ENCODE measurements at regions not wholly inside any gene's neighbourhood (a gene's known extent, or its start where the extent isn't known, plus 50 kb on each side); places are given as distances from the start of the nearest gene placed in this dataset.
"Not testable (repeated sequence)": the region's sequence is repeated elsewhere in the genome, so short reads cannot be mapped to it uniquely, and the experiment has no call there.

GRCh38 chr4:138458751-138459150 is 216.6 kb upstream of the SLC7A11 start:
- Histone ChIP-seq H3K36me3 (ENCODE audit: insufficient read depth, low read length) (no peaks in the 10 kb centered on the region), H3K4me3 (ENCODE audit: low read depth, low read length) (no peak overlapping the region), H3K79me2 (ENCODE audit: control insufficient read depth, insufficient read depth, low read length, unreplicated experiment) (no peaks in the 10 kb centered on the region), H2AFZ (ENCODE audit: low read length, unreplicated experiment) (no peak overlapping the region), H3K27me3 (ENCODE audit: insufficient read depth, low read length) (no peaks in the 10 kb centered on the region), H3K4me1 (ENCODE audit: control insufficient read depth, insufficient read depth, low read length, unreplicated experiment) (no peaks in the 10 kb centered on the region), H3K27ac (ENCODE audit: low read depth, low read length) (no peak overlapping the region)

GRCh38 chr4:138456349-138456748 is 214.2 kb upstream of the SLC7A11 start:
- not testable (repeated sequence) for H2AFZ ChIP-seq (ENCODE audit: low read length, unreplicated experiment); H3K4me3 ChIP-seq (ENCODE audit: low read depth, low read length); H3K79me2 ChIP-seq (ENCODE audit: control insufficient read depth, insufficient read depth, low read length, unreplicated experiment); H3K27me3 ChIP-seq (ENCODE audit: insufficient read depth, low read length); H3K27ac ChIP-seq (ENCODE audit: low read depth, low read length); H3K4me1 ChIP-seq (ENCODE audit: control insufficient read depth, insufficient read depth, low read length, unreplicated experiment); H3K36me3 ChIP-seq (ENCODE audit: insufficient read depth, low read length)

GRCh38 chr4:138455097-138455496 is 212.9 kb upstream of the SLC7A11 start:
- H3K27me3 ChIP-seq (ENCODE audit: insufficient read depth, low read length), result no peaks in the 10 kb centered on the region
- H3K79me2 ChIP-seq (ENCODE audit: control insufficient read depth, insufficient read depth, low read length, unreplicated experiment), result no peaks in the 10 kb centered on the region
- H3K36me3 ChIP-seq (ENCODE audit: insufficient read depth, low read length), result no peaks in the 10 kb centered on the region
- H2AFZ ChIP-seq (ENCODE audit: low read length, unreplicated experiment), result no peak overlapping the region
- no peak overlapping the region for H3K27ac ChIP-seq (ENCODE audit: low read depth, low read length)
- no peaks in the 10 kb centered on the region for H3K4me1 ChIP-seq (ENCODE audit: control insufficient read depth, insufficient read depth, low read length, unreplicated experiment)
- no peak overlapping the region for H3K4me3 ChIP-seq (ENCODE audit: low read depth, low read length)

GRCh38 chr4:138452826-138453225 is 210.7 kb upstream of the SLC7A11 start:
- H3K27me3 ChIP-seq (ENCODE audit: insufficient read depth, low read length), result no peaks in the 10 kb centered on the region
- no peaks in the 10 kb centered on the region for H3K36me3 ChIP-seq (ENCODE audit: insufficient read depth, low read length)
- H3K27ac ChIP-seq (ENCODE audit: low read depth, low read length), result no peak overlapping the region
- H3K4me1 ChIP-seq (ENCODE audit: control insufficient read depth, insufficient read depth, low read length, unreplicated experiment), result no peaks in the 10 kb centered on the region
- H3K4me3 ChIP-seq (ENCODE audit: low read depth, low read length), result no peak overlapping the region
- H3K79me2 ChIP-seq (ENCODE audit: control insufficient read depth, insufficient read depth, low read length, unreplicated experiment), result no peaks in the 10 kb centered on the region
- H2AFZ ChIP-seq (ENCODE audit: low read length, unreplicated experiment), result no peak overlapping the region

GRCh38 chr4:138451276-138451663 is 209.1 kb upstream of the SLC7A11 start:
- H2AFZ ChIP-seq (ENCODE audit: low read length, unreplicated experiment), result no peak overlapping the region
- no peaks in the 10 kb centered on the region for H3K79me2 ChIP-seq (ENCODE audit: control insufficient read depth, insufficient read depth, low read length, unreplicated experiment)
- no peaks in the 10 kb centered on the region for H3K36me3 ChIP-seq (ENCODE audit: insufficient read depth, low read length)
- H3K4me3 ChIP-seq (ENCODE audit: low read depth, low read length), result no peak overlapping the region
- no peak overlapping the region for H3K27ac ChIP-seq (ENCODE audit: low read depth, low read length)
- no peaks in the 10 kb centered on the region for H3K4me1 ChIP-seq (ENCODE audit: control insufficient read depth, insufficient read depth, low read length, unreplicated experiment)
- no peaks in the 10 kb centered on the region for H3K27me3 ChIP-seq (ENCODE audit: insufficient read depth, low read length)

GRCh38 chr4:138450546-138451275 is 208.6 kb upstream of the SLC7A11 start:
- Histone ChIP-seq H3K36me3 (ENCODE audit: insufficient read depth, low read length) (no peaks in the 10 kb centered on the region), H3K79me2 (ENCODE audit: control insufficient read depth, insufficient read depth, low read length, unreplicated experiment) (no peaks in the 10 kb centered on the region), H3K4me3 (ENCODE audit: low read depth, low read length) (no peak overlapping the region), H3K27ac (ENCODE audit: low read depth, low read length) (no peak overlapping the region), H3K4me1 (ENCODE audit: control insufficient read depth, insufficient read depth, low read length, unreplicated experiment) (no peaks in the 10 kb centered on the region), H2AFZ (ENCODE audit: low read length, unreplicated experiment) (no peak overlapping the region), H3K27me3 (ENCODE audit: insufficient read depth, low read length) (no peaks in the 10 kb centered on the region)

GRCh38 chr4:138449938-138450337 is 207.8 kb upstream of the SLC7A11 start:
- Histone ChIP-seq H2AFZ (ENCODE audit: low read length, unreplicated experiment) (no peak overlapping the region), H3K4me3 (ENCODE audit: low read depth, low read length) (no peak overlapping the region)

GRCh38 chr4:138448169-138448568 is 206.0 kb upstream of the SLC7A11 start:
- Histone ChIP-seq H3K27me3 (ENCODE audit: insufficient read depth, low read length) (no peaks in the 10 kb centered on the region), H3K4me1 (ENCODE audit: control insufficient read depth, insufficient read depth, low read length, unreplicated experiment) (no peaks in the 10 kb centered on the region), H3K36me3 (ENCODE audit: insufficient read depth, low read length) (no peaks in the 10 kb centered on the region), H3K4me3 (ENCODE audit: low read depth, low read length) (no peak overlapping the region), H3K27ac (ENCODE audit: low read depth, low read length) (no peak overlapping the region), H2AFZ (ENCODE audit: low read length, unreplicated experiment) (no peak overlapping the region), H3K79me2 (ENCODE audit: control insufficient read depth, insufficient read depth, low read length, unreplicated experiment) (no peaks in the 10 kb centered on the region)

More at GRCh38 chr4:138449938-138450337, 207.8 kb upstream of the SLC7A11 start:
- Histone ChIP-seq H3K79me2 (ENCODE audit: control insufficient read depth, insufficient read depth, low read length, unreplicated experiment) (no peaks in the 10 kb centered on the region), H3K27ac (ENCODE audit: low read depth, low read length) (no peak overlapping the region), H3K36me3 (ENCODE audit: insufficient read depth, low read length) (no peaks in the 10 kb centered on the region), H3K27me3 (ENCODE audit: insufficient read depth, low read length) (no peaks in the 10 kb centered on the region), H3K4me1 (ENCODE audit: control insufficient read depth, insufficient read depth, low read length, unreplicated experiment) (no peaks in the 10 kb centered on the region)

GRCh38 chr4:138446456-138446855 is 204.3 kb upstream of the SLC7A11 start:
- Histone ChIP-seq H2AFZ (ENCODE audit: low read length, unreplicated experiment) (no peak overlapping the region), H3K27me3 (ENCODE audit: insufficient read depth, low read length) (no peaks in the 10 kb centered on the region), H3K4me1 (ENCODE audit: control insufficient read depth, insufficient read depth, low read length, unreplicated experiment) (no peaks in the 10 kb centered on the region), H3K36me3 (ENCODE audit: insufficient read depth, low read length) (no peaks in the 10 kb centered on the region), H3K79me2 (ENCODE audit: control insufficient read depth, insufficient read depth, low read length, unreplicated experiment) (no peaks in the 10 kb centered on the region), H3K27ac (ENCODE audit: low read depth, low read length) (no peak overlapping the region), H3K4me3 (ENCODE audit: low read depth, low read length) (no peak overlapping the region)

- no peak overlapping the region for H3K27ac ChIP-seq (ENCODE audit: low read depth, low read length)
- no peak overlapping the region for H3K4me3 ChIP-seq (ENCODE audit: low read depth, low read length)
- H2AFZ ChIP-seq (ENCODE audit: low read length, unreplicated experiment), result no peak overlapping the region
- no peaks in the 10 kb centered on the region for H3K79me2 ChIP-seq (ENCODE audit: control insufficient read depth, insufficient read depth, low read length, unreplicated experiment)
- H3K27me3 ChIP-seq (ENCODE audit: insufficient read depth, low read length), result no peaks in the 10 kb centered on the region
- H3K36me3 ChIP-seq (ENCODE audit: insufficient read depth, low read length), result no peaks in the 10 kb centered on the region
- no peaks in the 10 kb centered on the region for H3K4me1 ChIP-seq (ENCODE audit: control insufficient read depth, insufficient read depth, low read length, unreplicated experiment)
Measured at GRCh38 chr4:138445098-138445497, 202.9 kb upstream of the SLC7A11 start.

GRCh38 chr4:138444260-138444659 is 202.1 kb upstream of the SLC7A11 start:
- H2AFZ ChIP-seq (ENCODE audit: low read length, unreplicated experiment), result no peak overlapping the region
- H3K27me3 ChIP-seq (ENCODE audit: insufficient read depth, low read length), result no peaks in the 10 kb centered on the region
- no peaks in the 10 kb centered on the region for H3K79me2 ChIP-seq (ENCODE audit: control insufficient read depth, insufficient read depth, low read length, unreplicated experiment)
- H3K4me3 ChIP-seq (ENCODE audit: low read depth, low read length), result no peak overlapping the region
- H3K4me1 ChIP-seq (ENCODE audit: control insufficient read depth, insufficient read depth, low read length, unreplicated experiment), result peaks cover 6% of the 10 kb centered on the region
- no peak overlapping the region for H3K27ac ChIP-seq (ENCODE audit: low read depth, low read length)
- H3K36me3 ChIP-seq (ENCODE audit: insufficient read depth, low read length), result no peaks in the 10 kb centered on the region
